Kidney tubule cell (primary cell): ENCODE measurements at regions not wholly inside any gene's neighbourhood (a gene's known extent, or its start where the extent isn't known, plus 50 kb on each side); places are given as distances from the start of the nearest gene placed in this dataset.

Experiments used
- DNase-seq: peaks from one replicate; pipeline ENCODE4 v3.0.0-alpha.2; 2018; ENCODE audit warnings: low spot score

- DNase-seq = no peak
These were observed 419.9 kb downstream of the PCDH17 start for GRCh38 chr13:58051396-58051795.

GRCh38 chr13:58051807-58052375 lies 420.3 kb downstream of the PCDH17 start:
- DNase-seq = no peak

GRCh38 chr13:58056426-58056825 lies 424.9 kb downstream of the PCDH17 start:
- peak; percentile 45 for DNase-seq

- no peak for DNase-seq
These were observed 428.1 kb downstream of the PCDH17 start for GRCh38 chr13:58059624-58060023.

- no peak for DNase-seq
These were observed 449.3 kb downstream of the PCDH17 start for GRCh38 chr13:58080806-58081205.

GRCh38 chr13:58081301-58081820 lies 449.8 kb downstream of the PCDH17 start:
- no peak for DNase-seq

- DNase-seq = no peak
These were observed 451.5 kb downstream of the PCDH17 start for GRCh38 chr13:58083064-58083463.

GRCh38 chr13:58085274-58085673 lies 453.7 kb downstream of the PCDH17 start:
- no peak for DNase-seq

- DNase-seq = no peak
These were observed 454.3 kb downstream of the PCDH17 start for GRCh38 chr13:58085819-58086218.

GRCh38 chr13:58087566-58087965 lies 456.0 kb downstream of the PCDH17 start:
- DNase-seq = peak; percentile 4

GRCh38 chr13:58093394-58093793 lies 461.9 kb downstream of the PCDH17 start:
- DNase-seq = no peak

- peak; percentile 25 for DNase-seq
These were observed 466.3 kb downstream of the PCDH17 start for GRCh38 chr13:58097831-58098230.

- no peak for DNase-seq
These were observed 487.8 kb downstream of the PCDH17 start for GRCh38 chr13:58119351-58119750.

- DNase-seq = no peak
These were observed 488.3 kb downstream of the PCDH17 start for GRCh38 chr13:58119804-58120203.

GRCh38 chr13:58126496-58126895 lies 495.0 kb downstream of the PCDH17 start:
- no peak for DNase-seq

GRCh38 chr13:58134012-58134411 lies 502.5 kb downstream of the PCDH17 start:
- no peak for DNase-seq

GRCh38 chr13:58134525-58134924 lies 503.0 kb downstream of the PCDH17 start:
- DNase-seq = no peak

- no peak for DNase-seq
These were observed 511.4 kb downstream of the PCDH17 start for GRCh38 chr13:58142952-58143351.

GRCh38 chr13:58144616-58145015 lies 513.1 kb downstream of the PCDH17 start:
- DNase-seq = no peak

- DNase-seq = no peak
These were observed 519.9 kb downstream of the PCDH17 start for GRCh38 chr13:58151452-58151851.

- no peak for DNase-seq
These were observed 529.4 kb downstream of the PCDH17 start for GRCh38 chr13:58160980-58161379.

GRCh38 chr13:58165617-58166016 lies 534.1 kb downstream of the PCDH17 start:
- DNase-seq = no peak

- no peak for DNase-seq
These were observed 549.6 kb downstream of the PCDH17 start for GRCh38 chr13:58181111-58181510.

GRCh38 chr13:58187881-58188280 lies 556.3 kb downstream of the PCDH17 start:
- no peak for DNase-seq
